HEK293 (cell line): ENCODE measurements at regions not wholly inside any gene's neighbourhood (a gene's known extent, or its start where the extent isn't known, plus 50 kb on each side); places are given as distances from the start of the nearest gene placed in this dataset.

Source experiments
- CTCF ChIA-PET: fragments of 350-600 bp; formaldehyde crosslinking; extraction: SDS; loops from one replicate; lab custom pipeline; 2021; ENCODE audit warnings: antibody characterized with exemption; lab: Yijun Ruan, JAX
- POLR2A ChIA-PET: fragments of 300-600 bp; formaldehyde crosslinking; extraction: SDS; loops from one replicate; lab custom pipeline; 2020; ENCODE audit warnings: antibody characterized with exemption, inconsistent platforms; lab: Yijun Ruan, JAX
- H3K27ac ChIP-seq: fragments of 200-500 bp; sonication (Bioruptor generic); 2 replicates; pipeline ENCODE4 v1.5.1; 2014; ENCODE audit warnings: low read depth, low read length, control low read depth, inconsistent platforms; ENCODE audit errors: extremely low read depth
- H3K36me3 ChIP-seq, 2 experiments: fragments of 200-500 bp in 1 of 2; sonication (Bioruptor generic) in 1 of 2; 1 replicate in 1 of 2; 2 replicates in 1 of 2; pipeline ENCODE4 v1.5.1; 2014 to 2017; ENCODE audit warnings: inconsistent platforms in 2 of 2, low read length in 2 of 2; ENCODE audit not compliant: control insufficient read depth in 2 of 2, insufficient read depth in 1 of 2
- H3K4me1 ChIP-seq: fragments of 200-500 bp; sonication (Bioruptor generic); 2 replicates; pipeline ENCODE4 v1.5.1; 2014; ENCODE audit warnings: mild to moderate bottlenecking, low read length, inconsistent platforms; ENCODE audit not compliant: control insufficient read depth, insufficient read depth
- H3K4me3 ChIP-seq: 2 replicates; pipeline ENCODE4 v1.5.1; 2011; ENCODE audit warnings: low read depth, mild to moderate bottlenecking, control low read depth, low read length, moderate library complexity
- H3K9me3 ChIP-seq: fragments of 200-500 bp; sonication (Bioruptor generic); 2 replicates; pipeline ENCODE4 v1.5.1; 2014; ENCODE audit warnings: low read depth, low read length, inconsistent platforms; ENCODE audit not compliant: control insufficient read depth, insufficient read depth
- AEBP2 ChIP-seq: fragments of 450-650 bp; formaldehyde crosslinking; IDR thresholded peaks from 2 replicates; pipeline ENCODE4 v1.5.1; 2016; ENCODE audit warnings: missing biosample characterization, missing genetic modification characterization, borderline replicate concordance
- INSM2 ChIP-seq: fragments of 450-650 bp; formaldehyde crosslinking; IDR thresholded peaks from 2 replicates; pipeline ENCODE4 v1.5.1; 2016; ENCODE audit warnings: missing biosample characterization, missing genetic modification characterization
- OVOL3 ChIP-seq: fragments of 450-650 bp; formaldehyde crosslinking; IDR thresholded peaks from 2 replicates; pipeline ENCODE4 v1.5.1; 2016; ENCODE audit warnings: missing biosample characterization, missing genetic modification characterization
- PRDM2 ChIP-seq: fragments of 450-650 bp; formaldehyde crosslinking; IDR thresholded peaks from 2 replicates; pipeline ENCODE4 v1.5.1; 2016; ENCODE audit warnings: missing biosample characterization, missing genetic modification characterization, borderline replicate concordance
- SP7 ChIP-seq: fragments of 450-650 bp; formaldehyde crosslinking; IDR thresholded peaks from 2 replicates; pipeline ENCODE4 v1.5.1; 2016; ENCODE audit warnings: missing biosample characterization, missing genetic modification characterization
- ZBTB1 ChIP-seq: fragments of 450-650 bp; formaldehyde crosslinking; IDR thresholded peaks from 2 replicates; pipeline ENCODE4 v1.5.1; 2016; ENCODE audit warnings: missing biosample characterization, missing genetic modification characterization
- ZBTB17 ChIP-seq: fragments of 450-650 bp; formaldehyde crosslinking; IDR thresholded peaks from 2 replicates; pipeline ENCODE4 v1.5.1; 2016; ENCODE audit warnings: missing biosample characterization, missing genetic modification characterization
- ZBTB21 ChIP-seq: fragments of 450-650 bp; formaldehyde crosslinking; IDR thresholded peaks from 2 replicates; pipeline ENCODE4 v1.5.1; 2017; ENCODE audit warnings: missing biosample characterization, missing genetic modification characterization
- ZNF10 ChIP-seq: fragments of 450-650 bp; formaldehyde crosslinking; IDR thresholded peaks from 2 replicates; pipeline ENCODE4 v1.5.1; 2017; ENCODE audit warnings: missing biosample characterization, missing genetic modification characterization
- ZNF184 ChIP-seq: fragments of 450-650 bp; IDR thresholded peaks from 2 replicates; pipeline ENCODE4 v1.5.1; 2018; ENCODE audit warnings: missing biosample characterization, mild to moderate bottlenecking, missing genetic modification characterization
- ZNF266 ChIP-seq: fragments of 450-650 bp; formaldehyde crosslinking; IDR thresholded peaks from 2 replicates; pipeline ENCODE4 v1.5.1; 2016; ENCODE audit warnings: missing biosample characterization, missing genetic modification characterization, low read depth
- ZNF362 ChIP-seq: fragments of 450-650 bp; formaldehyde crosslinking; IDR thresholded peaks from 2 replicates; pipeline ENCODE4 v1.5.1; 2016; ENCODE audit warnings: missing biosample characterization, missing genetic modification characterization
- ZNF521 ChIP-seq: fragments of 450-650 bp; formaldehyde crosslinking; IDR thresholded peaks from 2 replicates; pipeline ENCODE4 v1.5.1; 2017; ENCODE audit warnings: missing biosample characterization, mild to moderate bottlenecking, missing genetic modification characterization
- ZNF626 ChIP-seq: fragments of 450-650 bp; sonication (Bioruptor Pico); formaldehyde crosslinking; IDR thresholded peaks from 2 replicates; pipeline ENCODE4 v1.5.1; 2018; ENCODE audit warnings: missing biosample characterization, missing genetic modification characterization, inconsistent platforms
- ZNF629 ChIP-seq: fragments of 450-650 bp; formaldehyde crosslinking; IDR thresholded peaks from 2 replicates; pipeline ENCODE4 v1.5.1; 2017; ENCODE audit warnings: missing biosample characterization, missing genetic modification characterization
- ZNF701 ChIP-seq: fragments of 450-650 bp; formaldehyde crosslinking; IDR thresholded peaks from 2 replicates; pipeline ENCODE4 v1.5.1; 2016; ENCODE audit warnings: missing biosample characterization, missing genetic modification characterization
- ZNF704 ChIP-seq: fragments of 450-650 bp; formaldehyde crosslinking; IDR thresholded peaks from 2 replicates; pipeline ENCODE4 v1.5.1; 2016; ENCODE audit warnings: missing biosample characterization, missing genetic modification characterization
- ZNF777 ChIP-seq: fragments of 450-650 bp; formaldehyde crosslinking; IDR thresholded peaks from 2 replicates; pipeline ENCODE4 v1.5.1; 2017; ENCODE audit warnings: missing biosample characterization, missing genetic modification characterization, borderline replicate concordance
- ZNF830 ChIP-seq: fragments of 450-650 bp; IDR thresholded peaks from 2 replicates; pipeline ENCODE4 v1.5.0; 2018; ENCODE audit warnings: missing biosample characterization, missing genetic modification characterization, low read depth, mild to moderate bottlenecking, moderate library complexity
- ZSCAN23 ChIP-seq: fragments of 450-650 bp; formaldehyde crosslinking; IDR thresholded peaks from 2 replicates; pipeline ENCODE4 v1.5.1; 2016; ENCODE audit warnings: missing biosample characterization, missing genetic modification characterization

- CTCF ChIA-PET: no interaction called here
- H3K27ac ChIP-seq: no peak overlapping the region
- H3K36me3 ChIP-seq: no peaks in the 10 kb centered on the region
- H3K9me3 ChIP-seq: no peaks in the 10 kb centered on the region
- POLR2A ChIA-PET: no interaction called here
- no peak for TF ChIP-seq PRDM2 (tag by site-specific recombination)
- no peak for TF ChIP-seq ZNF266 (tag by site-specific recombination)
- no peak for TF ChIP-seq ZNF184
- no peak for TF ChIP-seq ZNF626 (tag by site-specific recombination)
- no peak for TF ChIP-seq SP7 (tag by site-specific recombination)
- TF ChIP-seq ZBTB17: no peak
- no peak for TF ChIP-seq ZNF629 (tag by site-specific recombination)
- no peak for TF ChIP-seq ZNF777 (tag by site-specific recombination)
- no peak for TF ChIP-seq ZNF704 (tag by site-specific recombination)
- TF ChIP-seq ZNF830 (tag by site-specific recombination): no peak
- no peak for TF ChIP-seq ZNF10
- TF ChIP-seq ZNF701: no peak
- no peak for TF ChIP-seq ZNF362 (tag by site-specific recombination)
- no peak for TF ChIP-seq OVOL3
- TF ChIP-seq ZBTB1 (tag by site-specific recombination): no peak
- TF ChIP-seq ZNF521: no peak
- no peak for TF ChIP-seq INSM2 (tag by site-specific recombination)
- no peak for TF ChIP-seq ZSCAN23 (tag by site-specific recombination)
- no peak for TF ChIP-seq AEBP2 (tag by site-specific recombination)
- TF ChIP-seq ZBTB21 (tag by site-specific recombination): no peak
- no peaks in the 10 kb centered on the region for H3K4me1 ChIP-seq
- H3K4me3 ChIP-seq: no peak overlapping the region
These were observed 858.8 kb upstream of the EPHA7 start for GRCh38 chr6:94278146-94278545.
